ENCODE measurements at regions not wholly inside any gene's neighbourhood (a gene's known extent, or its start where the extent isn't known, plus 50 kb on each side); places are given as distances from the start of the nearest gene placed in this dataset.
"Not testable (repeated sequence)": the region's sequence is repeated elsewhere in the genome, so short reads cannot be mapped to it uniquely, and the experiment has no call there.

GRCh38 chr2:14094592-14094991 is 537.9 kb upstream of the LRATD1 start (continued):
- TF ChIP-seq, protein P1, sequence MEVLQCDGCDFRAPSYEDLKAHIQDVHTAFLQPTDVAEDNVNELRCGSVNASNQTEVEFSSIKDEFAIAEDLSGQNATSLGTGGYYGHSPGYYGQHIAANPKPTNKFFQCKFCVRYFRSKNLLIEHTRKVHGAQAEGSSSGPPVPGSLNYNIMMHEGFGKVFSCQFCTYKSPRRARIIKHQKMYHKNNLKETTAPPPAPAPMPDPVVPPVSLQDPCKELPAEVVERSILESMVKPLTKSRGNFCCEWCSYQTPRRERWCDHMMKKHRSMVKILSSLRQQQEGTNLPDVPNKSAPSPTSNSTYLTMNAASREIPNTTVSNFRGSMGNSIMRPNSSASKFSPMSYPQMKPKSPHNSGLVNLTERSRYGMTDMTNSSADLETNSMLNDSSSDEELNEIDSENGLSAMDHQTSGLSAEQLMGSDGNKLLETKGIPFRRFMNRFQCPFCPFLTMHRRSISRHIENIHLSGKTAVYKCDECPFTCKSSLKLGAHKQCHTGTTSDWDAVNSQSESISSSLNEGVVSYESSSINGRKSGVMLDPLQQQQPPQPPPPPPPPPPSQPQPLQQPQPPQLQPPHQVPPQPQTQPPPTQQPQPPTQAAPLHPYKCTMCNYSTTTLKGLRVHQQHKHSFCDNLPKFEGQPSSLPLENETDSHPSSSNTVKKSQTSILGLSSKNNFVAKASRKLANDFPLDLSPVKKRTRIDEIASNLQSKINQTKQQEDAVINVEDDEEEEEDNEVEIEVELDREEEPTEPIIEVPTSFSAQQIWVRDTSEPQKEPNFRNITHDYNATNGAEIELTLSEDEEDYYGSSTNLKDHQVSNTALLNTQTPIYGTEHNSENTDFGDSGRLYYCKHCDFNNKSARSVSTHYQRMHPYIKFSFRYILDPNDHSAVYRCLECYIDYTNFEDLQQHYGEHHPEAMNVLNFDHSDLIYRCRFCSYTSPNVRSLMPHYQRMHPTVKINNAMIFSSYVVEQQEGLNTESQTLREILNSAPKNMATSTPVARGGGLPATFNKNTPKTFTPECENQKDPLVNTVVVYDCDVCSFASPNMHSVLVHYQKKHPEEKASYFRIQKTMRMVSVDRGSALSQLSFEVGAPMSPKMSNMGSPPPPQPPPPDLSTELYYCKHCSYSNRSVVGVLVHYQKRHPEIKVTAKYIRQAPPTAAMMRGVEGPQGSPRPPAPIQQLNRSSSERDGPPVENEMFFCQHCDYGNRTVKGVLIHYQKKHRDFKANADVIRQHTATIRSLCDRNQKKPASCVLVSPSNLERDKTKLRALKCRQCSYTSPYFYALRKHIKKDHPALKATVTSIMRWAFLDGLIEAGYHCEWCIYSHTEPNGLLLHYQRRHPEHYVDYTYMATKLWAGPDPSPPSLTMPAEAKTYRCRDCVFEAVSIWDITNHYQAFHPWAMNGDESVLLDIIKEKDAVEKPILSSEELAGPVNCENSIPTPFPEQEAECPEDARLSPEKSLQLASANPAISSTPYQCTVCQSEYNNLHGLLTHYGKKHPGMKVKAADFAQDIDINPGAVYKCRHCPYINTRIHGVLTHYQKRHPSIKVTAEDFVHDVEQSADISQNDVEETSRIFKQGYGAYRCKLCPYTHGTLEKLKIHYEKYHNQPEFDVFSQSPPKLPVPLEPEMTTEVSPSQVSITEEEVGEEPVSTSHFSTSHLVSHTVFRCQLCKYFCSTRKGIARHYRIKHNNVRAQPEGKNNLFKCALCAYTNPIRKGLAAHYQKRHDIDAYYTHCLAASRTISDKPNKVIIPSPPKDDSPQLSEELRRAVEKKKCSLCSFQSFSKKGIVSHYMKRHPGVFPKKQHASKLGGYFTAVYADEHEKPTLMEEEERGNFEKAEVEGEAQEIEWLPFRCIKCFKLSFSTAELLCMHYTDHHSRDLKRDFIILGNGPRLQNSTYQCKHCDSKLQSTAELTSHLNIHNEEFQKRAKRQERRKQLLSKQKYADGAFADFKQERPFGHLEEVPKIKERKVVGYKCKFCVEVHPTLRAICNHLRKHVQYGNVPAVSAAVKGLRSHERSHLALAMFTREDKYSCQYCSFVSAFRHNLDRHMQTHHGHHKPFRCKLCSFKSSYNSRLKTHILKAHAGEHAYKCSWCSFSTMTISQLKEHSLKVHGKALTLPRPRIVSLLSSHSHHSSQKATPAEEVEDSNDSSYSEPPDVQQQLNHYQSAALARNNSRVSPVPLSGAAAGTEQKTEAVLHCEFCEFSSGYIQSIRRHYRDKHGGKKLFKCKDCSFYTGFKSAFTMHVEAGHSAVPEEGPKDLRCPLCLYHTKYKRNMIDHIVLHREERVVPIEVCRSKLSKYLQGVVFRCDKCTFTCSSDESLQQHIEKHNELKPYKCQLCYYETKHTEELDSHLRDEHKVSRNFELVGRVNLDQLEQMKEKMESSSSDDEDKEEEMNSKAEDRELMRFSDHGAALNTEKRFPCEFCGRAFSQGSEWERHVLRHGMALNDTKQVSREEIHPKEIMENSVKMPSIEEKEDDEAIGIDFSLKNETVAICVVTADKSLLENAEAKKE (CRISPR knock-in tag; IDR thresholded peaks at IDR 0.05), result no peak
- TF ChIP-seq JUNB (IDR thresholded peaks at IDR 0.05; ENCODE audit: unreplicated experiment) (no peak), STAT1 (IDR thresholded peaks at IDR 0.05; ENCODE audit: unreplicated experiment) (no peak), POLR2AphosphoS5 (IDR thresholded peaks at IDR 0.05; ENCODE audit: low read depth) (no peak), ZNF114 (CRISPR knock-in tag; IDR thresholded peaks at IDR 0.05) (no peak), REST (IDR thresholded peaks at IDR 0.05; ENCODE audit: unreplicated experiment) (no peak)

DNA sequence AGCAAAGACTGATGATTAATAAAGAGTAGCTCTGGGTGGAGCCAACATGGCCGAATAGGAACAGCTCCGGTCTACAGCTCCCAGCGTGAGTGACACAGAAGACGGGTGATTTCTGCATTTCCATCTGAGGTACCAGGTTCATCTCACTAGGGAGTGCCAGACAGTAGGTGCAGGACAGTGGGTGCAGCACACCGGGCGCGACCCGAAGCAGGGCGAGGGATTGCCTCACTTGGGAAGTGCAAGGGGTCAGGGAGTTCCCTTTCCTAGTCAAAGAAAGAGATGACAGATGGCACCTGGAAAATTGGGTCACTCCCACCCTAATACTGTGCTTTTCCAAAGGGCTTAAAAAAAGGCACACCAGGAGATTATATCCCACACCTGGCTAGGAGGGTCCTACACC is 533.4 kb upstream of the LRATD1 start:
- not testable (repeated sequence) for H3K4me3 ChIP-seq; H3K4me1 ChIP-seq (ENCODE audit: insufficient read depth); H3K79me2 ChIP-seq (replicated peaks; ENCODE audit: insufficient read depth); H3F3A ChIP-seq (replicated peaks; ENCODE audit: low read depth); H3K27me3 Mint-ChIP-seq (ENCODE audit: insufficient read depth, low read depth, poor library complexity); H3K27me3 ChIP-seq (ENCODE audit: insufficient read depth); H2AFZ ChIP-seq; H4K20me1 ChIP-seq (replicated peaks; ENCODE audit: insufficient read depth); ATAC-seq; H3K4me1 Mint-ChIP-seq; DNase-seq (ENCODE audit: low spot score); H3K27ac ChIP-seq (ENCODE audit: low read depth); H3K4me2 ChIP-seq; H3K4me3 Mint-ChIP-seq; H3K27ac Mint-ChIP-seq; H3K9me2 ChIP-seq (ENCODE audit: insufficient read depth)
- peaks cover 31% of the 10 kb centered on the region for H3K9me3 Mint-ChIP-seq
- H3K36me3 ChIP-seq (ENCODE audit: insufficient read depth), result peaks cover 14% of the 10 kb centered on the region; the same call in 1 of the 2 replicates
- peaks cover 19% of the 10 kb centered on the region; the same call in 2 of the 3 replicates for H3K36me3 Mint-ChIP-seq (ENCODE audit: low read depth)
